COLO668 (cell line): ENCODE measurements at regions not wholly inside any gene's neighbourhood (a gene's known extent, or its start where the extent isn't known, plus 50 kb on each side); places are given as distances from the start of the nearest gene placed in this dataset.
"Not testable (repeated sequence)": the region's sequence is repeated elsewhere in the genome, so short reads cannot be mapped to it uniquely, and the experiment has no call there.

Source experiments
- DNase-seq: peaks from one replicate; lab custom pipeline; 2025; ENCODE audit not compliant: unreplicated experiment; lab: John Stamatoyannopoulos, UW

DNA sequence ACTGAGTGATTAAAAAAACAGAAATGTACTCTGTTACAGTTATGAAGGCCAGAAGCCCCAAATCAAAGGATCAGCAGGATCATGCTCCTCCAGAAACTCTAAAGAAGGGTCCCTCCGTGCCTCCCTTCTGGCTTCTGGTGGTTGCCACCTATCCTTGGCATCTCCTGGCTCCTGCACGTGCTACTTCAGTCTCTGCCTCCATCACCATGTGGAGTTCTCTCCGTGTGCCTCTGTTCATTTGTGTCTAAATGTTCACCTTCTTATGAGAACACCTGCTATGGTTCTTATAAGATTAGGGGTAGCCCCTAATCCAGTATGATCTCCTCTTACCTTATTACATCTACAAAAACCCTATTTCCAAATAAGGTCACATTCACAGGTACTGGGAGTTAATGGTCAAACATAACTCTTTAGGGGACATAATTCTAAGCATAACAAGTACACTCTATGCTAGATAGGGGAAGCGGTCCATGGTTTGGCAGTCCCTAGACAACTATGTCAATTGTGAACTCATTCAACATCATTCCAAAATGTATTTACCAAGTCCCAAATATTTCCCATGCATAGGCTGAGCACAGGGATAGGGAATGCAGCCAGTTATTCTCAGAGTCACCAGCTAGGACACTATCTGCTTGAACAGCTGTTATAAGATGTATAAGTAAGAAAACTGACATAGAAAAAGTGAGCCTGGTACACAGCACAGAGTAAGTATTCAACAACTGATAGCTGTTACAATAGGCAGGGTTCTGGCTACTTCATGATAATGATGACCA is 295.5 kb upstream of the BOD1L1 start:
- no peak for DNase-seq

DNA sequence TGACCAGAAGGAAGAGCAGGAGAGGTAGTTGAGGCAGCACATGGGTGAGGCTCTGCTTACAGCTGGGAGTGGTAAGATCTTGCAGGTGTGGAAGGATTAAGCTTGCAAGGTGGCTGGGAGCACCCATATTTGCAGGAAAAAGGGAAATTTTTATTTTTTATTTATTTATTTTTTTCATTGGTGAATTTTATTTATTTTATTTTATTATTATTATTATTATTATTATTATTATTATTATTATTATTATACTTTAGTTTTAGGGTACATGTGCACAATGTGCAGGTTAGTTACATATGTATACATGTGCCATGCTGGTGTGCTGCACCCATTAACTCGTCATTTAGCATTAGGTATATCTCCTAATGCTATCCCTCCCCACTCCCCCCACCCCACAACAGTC is 297.4 kb upstream of the BOD1L1 start:
- not testable (repeated sequence) for DNase-seq

DNA sequence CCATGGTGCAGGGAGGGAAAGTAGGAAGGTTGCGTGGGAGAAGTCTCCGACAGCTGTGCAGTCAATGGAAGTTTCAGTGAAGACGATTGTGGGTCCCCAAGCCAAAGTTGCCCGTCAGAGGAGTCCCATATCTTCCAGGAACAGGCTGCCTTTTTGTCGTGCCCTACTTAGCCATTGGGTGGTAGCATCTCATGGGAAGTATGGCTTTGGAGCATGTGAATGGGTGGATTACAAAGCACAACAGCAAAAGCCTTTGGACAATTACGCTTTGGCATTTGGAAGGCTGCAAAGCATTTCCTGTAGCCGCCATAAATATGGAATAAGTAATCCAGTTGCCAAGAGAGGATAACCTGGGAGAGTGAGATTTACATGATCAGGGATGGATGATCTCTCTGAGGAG is 300.7 kb upstream of the BOD1L1 start:
- no peak for DNase-seq

DNA sequence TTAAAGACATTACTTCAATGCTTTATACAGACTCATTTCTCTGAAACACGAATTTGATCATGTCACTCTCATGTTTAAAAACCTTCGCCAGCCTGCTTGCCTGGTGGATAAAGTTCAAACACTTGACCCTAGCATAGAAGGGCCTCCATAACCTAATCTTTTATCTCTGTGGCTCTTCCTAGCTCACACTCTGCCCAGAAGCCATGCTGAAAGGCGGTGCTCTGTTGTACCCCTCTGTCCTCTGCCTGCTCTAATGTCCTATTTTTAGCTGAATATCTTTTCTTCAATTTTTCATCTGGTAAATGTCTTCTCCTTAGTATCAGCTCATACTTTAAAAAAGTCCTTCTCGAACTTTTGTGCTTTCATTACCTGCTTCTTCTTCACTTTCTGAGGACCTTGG is 302.6 kb upstream of the BOD1L1 start:
- DNase-seq: no peak

DNA sequence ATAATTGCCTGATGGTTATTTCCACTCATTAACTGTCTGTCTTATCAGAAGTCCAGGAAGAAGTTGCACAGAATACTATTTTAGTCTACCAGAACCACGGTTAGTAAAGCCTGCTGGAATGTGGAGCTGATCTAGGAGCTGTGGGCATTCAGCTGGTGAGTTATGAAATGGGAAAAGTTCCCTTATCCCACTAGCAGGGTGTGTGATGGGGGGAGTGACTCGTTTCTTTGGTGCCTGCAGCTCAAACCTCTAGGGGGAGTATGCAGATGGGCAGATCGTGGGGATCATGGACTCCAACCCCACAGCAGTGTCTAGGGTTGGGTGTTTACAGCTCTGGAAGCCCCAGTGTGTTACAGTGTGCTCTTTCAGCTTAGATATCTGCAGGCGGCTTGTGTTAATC is 305.7 kb upstream of the BOD1L1 start:
- DNase-seq: no peak

DNA sequence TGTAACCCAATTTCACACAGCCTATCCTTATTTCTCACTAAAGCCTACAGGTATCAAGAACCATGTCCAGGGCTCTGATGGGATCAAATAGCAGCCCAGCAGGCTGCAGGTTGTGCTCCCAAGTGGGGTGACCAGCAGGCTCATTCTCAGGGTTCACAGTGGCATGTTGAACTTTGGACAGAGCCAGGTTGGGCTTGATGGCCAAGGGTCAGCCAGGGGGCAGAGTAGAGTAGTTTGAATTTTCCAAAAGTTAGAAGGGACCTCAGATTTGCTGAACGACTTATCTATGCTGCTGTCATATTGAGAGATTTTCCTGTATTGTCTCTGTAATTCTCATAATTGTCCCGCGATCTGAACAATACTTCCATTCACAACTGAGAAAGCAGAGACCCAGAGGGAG is 310.8 kb upstream of the BOD1L1 start:
- no peak for DNase-seq

DNA sequence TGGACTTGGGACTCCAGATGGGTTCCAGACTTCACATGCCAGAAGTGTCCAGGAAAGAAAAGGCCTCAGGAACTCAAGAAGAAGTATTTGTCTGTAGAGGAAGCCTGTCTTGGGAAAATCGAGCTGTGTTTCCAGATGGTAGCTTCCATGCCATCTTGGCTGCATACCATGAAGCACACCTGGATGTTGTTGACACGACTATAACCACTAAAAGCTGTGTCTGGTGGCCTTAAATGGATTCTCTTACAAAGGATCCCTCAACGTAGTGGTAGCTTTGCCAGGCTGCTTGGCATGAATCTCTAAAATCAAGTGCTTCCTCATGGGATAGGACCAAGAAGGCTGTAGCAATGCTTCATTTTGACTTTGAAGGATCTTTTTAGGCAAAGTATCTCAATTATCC is 313.4 kb upstream of the BOD1L1 start:
- no peak for DNase-seq

DNA sequence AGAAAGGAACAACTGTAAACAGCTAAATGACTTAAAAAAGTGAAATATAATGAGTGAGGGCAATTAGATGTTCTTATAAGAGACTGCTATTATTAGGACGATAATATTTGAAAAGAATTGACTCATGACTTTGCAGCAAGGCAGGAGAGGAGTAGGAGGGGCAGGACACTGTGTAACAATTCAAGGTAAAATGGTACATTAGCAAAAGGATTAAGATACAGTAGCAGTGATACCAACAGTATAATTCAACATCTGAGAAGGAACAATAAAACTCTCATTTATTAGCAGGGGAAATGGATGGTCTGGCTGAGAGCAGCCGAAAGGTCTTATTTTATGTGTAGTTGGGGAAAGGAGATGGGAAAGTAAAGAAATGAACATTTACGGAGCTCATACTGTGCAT is 315.5 kb upstream of the BOD1L1 start:
- no peak for DNase-seq

DNA sequence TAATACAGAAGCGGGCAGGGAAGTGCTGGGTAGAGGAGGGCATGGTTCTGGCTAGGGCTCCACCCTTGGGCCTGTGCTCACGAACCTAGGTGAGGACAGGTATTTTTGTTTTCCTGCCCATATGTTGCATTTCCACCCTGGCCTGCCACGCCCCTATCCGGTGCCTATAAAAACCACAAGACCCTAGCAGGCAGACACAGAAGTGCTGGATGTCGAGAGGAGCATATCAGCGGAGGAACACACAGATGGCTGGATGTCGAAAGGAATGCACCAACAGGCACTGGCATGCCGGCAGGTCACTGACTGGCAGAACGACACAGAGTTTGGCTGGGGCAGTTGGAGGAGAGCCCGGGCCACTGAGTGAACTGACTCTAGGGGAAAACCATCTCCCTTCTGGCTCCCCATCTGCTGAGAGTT is 316.6 kb upstream of the BOD1L1 start:
- DNase-seq: no peak

DNA sequence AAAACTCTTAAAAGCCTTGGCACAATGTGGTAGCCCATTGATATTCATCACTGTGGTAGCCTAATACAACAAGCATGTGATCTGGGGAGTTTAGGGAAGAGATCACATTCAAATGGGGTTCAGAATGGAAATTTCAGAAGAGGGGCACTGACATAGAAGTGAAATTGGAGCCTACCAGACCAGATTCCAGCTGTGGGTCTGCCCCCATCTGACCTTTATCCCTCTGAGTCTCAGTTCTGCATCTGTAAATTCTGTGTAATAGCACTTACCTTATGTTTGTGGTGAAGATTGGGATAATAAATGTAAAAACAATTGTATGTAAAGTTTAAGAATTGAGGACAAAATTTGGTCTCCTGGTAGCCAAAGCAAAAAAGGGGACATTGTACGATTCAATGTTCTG is 320.4 kb upstream of the BOD1L1 start:
- DNase-seq: no peak

DNA sequence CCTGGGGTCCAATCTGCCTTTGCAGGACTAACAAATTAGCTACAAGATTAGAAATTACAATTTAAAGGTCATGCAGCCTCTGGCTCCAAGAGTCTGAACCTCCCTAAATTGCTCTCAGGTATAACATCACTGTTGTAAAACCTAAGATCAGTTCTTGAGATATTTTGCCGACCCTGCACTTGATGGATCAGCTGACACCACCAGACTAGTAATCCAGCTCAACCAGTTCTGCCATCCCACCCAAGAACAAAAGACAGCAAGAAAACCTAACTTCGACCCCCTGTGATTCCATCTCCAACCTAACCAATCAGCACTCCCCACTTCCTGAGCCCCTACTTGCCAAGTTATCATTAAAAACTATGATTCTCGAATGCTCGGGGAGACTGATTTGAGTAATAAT is 323.0 kb upstream of the BOD1L1 start:
- DNase-seq: no peak

DNA sequence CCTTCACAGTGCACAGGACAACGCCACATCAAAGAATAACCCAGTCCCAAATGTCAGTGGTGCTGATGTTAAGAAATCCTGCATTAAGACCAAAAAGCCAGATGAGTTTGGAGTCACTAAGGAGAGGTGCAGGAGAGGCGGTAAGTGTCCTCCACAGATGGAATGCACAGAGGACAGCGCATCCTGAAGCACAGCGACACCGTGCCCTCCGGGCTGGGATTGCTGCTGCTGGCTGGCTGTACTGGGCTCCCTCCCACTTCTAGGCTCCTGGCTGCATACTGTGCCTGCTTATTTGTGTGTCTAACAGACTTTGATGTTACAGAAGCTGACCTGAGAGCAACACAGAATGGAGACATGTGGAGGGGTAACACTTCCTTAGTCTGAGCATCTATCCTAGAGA is 325.6 kb upstream of the BOD1L1 start:
- DNase-seq: no peak

DNA sequence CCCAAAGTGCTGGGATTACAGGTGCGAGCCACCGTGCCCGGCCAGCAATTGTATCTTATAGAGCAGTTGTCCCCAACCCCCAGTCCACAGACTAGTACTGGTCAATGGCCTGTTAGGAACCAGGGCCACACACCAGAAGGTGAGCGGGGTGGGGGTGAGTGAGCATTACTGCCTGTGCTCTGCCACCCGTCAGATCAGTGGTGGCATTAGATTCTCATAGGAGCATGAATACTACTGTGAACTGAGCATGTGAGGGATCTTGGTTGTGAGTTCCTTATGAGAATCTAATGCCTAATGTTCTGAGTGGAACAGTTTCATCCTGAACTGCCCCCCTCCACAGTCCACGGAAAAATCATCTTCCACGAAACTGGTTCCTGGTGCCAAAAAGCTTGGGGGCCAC is 328.0 kb upstream of the BOD1L1 start:
- DNase-seq: no peak

DNA sequence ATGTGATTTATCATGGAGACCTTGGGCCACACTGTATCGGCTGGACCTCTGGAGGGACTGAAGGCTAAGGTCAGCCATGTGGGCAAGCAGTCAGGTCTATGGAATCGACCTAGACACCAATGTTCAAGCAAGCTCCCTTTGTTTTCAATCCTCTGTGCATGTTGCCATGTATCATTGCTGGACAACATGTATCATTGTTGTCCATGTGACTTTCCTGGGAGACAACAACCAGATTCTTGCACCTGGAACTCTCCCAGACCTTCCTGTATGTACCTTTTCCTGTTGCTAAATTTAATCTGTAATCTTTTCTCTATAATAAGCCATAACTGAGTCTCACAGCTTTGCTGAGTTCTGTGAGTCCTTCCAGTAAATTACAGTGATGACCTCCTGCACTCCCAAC is 329.4 kb upstream of the BOD1L1 start:
- no peak for DNase-seq

DNA sequence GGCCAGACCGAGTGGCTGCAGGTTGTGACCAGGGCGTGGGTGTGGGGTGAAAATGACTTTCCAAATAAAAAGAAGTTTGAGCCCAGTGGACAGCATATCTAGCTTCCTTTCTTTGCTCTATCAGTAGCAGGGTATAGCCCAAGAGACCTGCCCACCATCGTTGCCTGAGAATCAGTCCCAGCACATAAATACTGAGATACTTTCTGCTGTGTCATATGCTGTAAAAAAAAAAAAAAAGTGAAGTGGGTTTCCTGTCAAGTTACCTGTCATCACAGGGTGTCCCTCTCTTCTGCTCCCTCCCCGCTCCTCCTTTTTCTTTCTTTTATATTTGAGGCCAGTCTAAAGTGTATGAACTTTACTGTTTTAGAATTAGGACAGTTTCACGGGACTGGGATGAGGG is 330.3 kb upstream of the BOD1L1 start:
- DNase-seq: no peak

DNA sequence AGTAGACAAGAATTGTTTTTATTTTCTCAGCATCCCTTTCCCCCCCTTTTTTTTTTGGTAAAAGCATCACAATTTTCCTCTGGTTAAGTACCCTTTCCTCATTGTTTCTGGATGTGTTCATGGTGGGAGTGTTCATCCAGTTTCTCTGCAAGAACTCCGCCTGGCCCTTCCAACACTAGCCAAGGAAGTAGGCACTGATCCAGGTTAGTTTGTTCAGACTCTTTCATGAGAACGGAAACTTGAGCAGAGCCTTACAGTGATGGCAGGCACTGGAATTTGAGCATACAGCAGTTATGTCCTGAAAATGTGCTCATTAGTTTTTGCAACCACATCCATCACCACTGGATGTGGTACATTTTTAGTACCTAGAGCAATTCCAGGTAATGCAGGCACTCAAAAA is 336.1 kb upstream of the BOD1L1 start:
- DNase-seq: no peak

DNA sequence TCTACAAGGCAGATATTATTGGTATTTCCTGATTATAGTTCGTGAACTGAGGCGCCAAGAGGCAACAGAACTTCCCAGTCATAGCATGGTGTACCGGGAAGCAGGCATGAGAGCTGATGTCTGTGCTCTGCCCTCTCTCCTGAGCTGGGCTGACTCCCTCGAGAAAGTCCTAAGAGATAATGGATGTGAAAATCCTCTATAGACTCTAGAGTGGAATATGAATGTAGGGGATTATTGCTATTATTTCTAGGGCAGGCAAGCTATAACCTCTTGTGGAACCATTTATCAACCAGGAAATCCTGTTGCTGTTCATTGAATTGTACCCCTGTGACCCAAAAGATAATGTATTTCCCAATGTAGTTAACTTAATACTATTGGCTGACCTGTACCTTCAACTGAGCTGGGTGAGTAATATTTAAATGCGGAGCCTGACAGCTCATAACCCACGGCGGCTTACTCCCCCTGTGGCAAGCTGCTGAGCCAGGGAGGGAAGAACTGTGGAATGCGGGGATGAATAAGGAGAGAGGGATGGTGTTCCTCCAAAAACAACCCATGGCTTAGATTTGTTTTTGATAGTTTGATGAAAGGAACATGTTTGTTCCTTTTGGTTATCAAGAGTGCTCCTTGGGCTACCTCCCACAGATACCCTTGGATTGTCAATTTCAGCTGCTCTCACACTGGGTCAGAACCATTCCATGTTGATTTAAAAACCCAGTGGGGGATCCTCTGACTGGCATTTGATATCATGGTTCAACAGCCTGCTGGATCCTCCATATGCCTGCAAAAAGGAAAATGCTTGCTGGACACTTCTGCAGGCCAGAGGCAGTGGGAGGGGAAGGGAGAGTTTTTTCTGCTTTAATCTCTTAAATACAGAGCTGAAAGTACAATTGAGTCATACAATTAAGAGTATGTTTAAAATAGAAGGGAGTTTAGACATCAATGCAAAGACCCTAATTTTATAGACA is 339.0 kb upstream of the BOD1L1 start:
- DNase-seq: no peak

DNA sequence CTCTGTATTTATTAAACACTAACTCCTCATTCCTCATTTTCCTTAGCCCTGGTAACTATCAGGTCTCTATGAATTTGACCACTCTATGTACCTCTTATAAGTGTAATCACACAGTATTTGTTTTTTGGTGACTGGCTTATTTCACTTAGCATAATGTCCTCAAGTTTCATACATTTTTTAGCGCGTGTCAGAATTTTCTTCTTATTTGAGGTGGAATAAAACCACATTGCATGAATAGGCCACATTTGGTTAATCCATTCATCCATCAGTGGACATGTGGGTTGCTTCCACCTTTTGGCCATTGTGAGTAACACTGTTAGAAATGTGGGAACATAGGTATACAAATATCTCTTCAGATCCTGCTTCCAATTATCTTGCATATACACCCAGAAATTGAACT is 341.2 kb upstream of the BOD1L1 start:
- no peak for DNase-seq

DNA sequence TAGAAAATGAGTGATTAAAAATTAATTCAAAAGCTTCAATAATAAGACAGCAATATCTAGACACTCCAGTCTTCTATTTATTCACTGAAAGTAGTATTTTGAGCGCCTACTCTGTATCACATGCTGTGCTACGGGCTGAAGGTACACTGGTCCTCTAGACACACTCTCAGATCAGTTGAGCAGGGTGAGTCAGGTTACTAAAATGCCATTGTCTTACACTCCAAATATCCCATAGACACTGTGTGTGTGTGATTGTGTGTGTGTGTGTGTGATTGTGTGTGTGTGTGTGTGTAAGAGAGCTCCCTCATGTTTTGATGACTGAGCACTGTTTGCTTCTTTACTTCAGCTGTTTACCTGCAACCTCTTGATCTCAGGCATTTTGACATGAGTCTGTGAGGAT is 342.8 kb upstream of the BOD1L1 start:
- DNase-seq: no peak

DNA sequence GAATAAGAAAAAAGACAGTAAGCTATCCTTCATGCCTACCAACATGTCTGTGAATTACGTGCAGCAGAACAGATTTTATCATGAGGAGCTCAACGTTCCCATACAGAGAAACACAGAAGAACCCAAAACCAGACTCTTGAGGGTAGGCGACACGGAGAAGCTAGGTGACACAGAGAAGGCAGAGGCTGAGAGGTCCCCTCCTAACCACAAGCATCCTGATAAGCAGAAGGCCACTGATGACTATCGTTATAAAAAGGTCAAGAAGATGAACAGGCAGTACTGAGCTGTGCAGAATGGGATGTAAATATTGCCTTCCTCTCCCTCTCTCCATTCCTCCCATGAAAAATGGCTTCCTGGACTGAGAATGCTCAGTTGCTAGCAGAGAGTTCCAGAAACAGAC is 350.2 kb upstream of the BOD1L1 start:
- DNase-seq: no peak

DNA sequence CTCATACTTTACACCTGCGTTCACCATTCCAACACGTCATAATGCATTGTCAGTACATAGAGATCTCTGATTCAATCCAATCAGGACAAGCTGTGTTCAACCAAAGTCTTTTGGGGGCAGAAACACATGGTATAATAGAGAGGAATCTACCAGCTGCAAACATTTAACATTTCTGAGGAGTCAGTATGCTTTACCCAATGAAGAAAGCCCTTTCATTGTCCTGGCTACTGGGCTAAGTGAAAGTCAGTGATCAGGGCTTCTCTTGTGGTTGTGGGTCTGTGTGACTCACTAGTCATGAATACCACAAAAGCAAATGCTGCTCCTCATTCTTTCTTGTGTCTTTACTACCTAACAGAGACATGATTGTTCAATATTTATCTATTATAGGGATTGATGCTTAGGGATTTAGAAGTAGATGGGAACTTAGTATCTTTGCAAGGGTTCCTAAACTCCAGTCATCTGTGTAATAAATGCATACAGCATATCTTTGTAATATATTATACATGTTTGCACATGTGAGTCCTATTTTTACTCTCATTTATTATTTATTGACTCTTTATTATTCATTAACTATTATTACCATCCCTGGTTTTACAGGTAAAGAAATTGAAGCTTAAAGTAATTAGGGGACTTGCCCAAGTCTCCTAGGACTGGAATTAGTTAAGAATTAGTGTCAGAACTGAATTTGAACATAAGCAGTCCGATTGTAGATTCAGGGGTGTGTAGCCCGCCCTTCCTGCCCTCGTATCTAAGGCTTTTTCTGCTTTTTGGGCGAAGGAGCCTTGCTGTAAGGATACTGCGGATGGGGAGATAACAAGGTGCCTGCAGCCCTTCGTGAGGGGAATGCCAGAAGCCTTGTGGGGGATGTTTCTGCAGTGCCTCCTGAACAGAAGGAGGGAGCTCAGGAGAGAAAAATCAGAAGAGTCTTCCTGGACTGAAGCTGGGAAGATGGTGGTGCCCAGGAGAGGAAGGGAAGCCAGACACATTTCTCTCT is 353.1 kb upstream of the BOD1L1 start:
- DNase-seq: no peak
